ENCODE measurements at regions not wholly inside any gene's neighbourhood (a gene's known extent, or its start where the extent isn't known, plus 50 kb on each side); places are given as distances from the start of the nearest gene placed in this dataset.

DNA sequence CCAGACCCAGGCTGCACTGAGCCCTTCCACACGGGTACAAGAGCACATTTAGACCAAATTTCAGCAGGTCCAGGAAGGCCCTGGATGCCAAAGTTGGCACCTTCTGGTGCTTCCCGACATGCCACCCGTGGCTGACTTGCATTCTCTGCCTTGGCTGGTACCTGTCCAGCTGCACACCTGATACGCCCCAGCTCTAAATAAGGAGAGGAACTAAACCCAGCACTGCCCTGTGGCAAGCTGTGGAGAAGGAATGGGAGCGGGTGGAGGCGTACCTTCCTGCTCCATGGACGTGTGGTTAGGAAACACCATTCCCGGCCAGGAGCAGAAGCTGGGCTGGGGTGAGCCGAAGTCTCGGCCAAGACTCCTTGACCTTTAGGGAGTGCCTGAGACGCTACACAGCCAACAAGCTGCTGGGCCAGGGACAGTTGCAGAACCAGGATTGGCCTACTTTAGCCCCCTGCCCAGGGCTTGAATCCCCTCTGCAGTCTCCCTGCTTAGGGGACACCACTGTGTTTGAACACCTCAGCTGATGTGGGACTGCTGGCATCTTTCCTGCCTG is 86.5 kb upstream of the TAF1B start:
- no peak for DNase-seq

DNA sequence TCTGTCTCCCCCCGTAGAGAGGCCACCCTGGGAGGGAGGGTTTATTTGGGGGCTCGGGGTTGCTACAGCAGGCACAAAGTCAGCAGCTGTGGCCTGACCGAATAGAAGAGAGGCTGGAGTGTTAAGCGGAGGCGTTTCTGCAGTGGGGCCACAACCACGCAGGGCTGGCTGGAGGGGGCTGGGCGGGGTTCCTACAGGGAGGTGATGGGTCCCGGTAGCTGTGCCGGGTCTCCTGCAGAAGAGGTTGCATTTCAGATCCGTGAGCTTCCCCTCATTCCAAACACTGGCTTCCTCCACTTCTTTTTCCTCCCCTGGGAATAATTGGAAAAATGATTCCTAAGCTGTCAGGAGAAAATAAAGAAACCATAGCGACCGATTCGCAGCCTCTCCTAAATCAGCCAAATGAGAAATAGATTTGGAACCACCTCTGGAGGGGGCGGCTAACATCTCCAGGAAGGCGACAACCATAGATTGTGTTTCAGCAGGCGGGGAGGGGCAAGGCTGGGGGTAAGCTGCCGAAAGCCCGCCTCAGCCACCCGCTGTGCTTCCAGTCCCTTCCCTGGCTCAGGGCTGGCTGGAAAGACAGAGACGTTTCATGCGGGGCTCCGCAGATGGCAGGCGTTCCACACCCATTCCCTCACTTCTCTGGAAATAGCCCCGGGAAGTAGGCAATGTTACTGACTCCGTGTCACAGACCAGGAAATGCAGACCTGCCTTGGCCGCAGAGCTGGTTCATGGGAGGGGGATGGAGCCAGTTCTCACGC is 85.6 kb upstream of the TAF1B start:
- peak; percentile 49 for DNase-seq

DNA sequence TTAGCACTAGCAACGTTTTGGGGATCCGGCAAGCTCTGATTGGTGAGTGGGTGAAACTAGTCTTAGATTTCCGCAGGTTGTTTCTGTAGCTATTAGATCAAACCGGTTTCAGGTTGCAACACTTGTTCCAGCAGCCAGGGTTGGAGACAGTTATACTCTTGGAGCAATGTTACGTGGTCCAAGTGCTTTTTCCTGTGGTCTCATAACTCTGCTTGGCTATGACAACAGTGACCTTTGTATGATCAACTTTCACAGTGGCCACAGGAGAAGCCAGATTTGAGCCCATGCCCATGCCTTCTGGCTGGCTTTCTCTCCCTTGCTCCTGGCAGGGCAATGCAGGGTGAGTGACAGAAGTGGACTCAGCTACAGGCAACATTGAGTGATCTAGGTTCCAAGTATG is 84.5 kb upstream of the TAF1B start:
- no peak for DNase-seq

DNA sequence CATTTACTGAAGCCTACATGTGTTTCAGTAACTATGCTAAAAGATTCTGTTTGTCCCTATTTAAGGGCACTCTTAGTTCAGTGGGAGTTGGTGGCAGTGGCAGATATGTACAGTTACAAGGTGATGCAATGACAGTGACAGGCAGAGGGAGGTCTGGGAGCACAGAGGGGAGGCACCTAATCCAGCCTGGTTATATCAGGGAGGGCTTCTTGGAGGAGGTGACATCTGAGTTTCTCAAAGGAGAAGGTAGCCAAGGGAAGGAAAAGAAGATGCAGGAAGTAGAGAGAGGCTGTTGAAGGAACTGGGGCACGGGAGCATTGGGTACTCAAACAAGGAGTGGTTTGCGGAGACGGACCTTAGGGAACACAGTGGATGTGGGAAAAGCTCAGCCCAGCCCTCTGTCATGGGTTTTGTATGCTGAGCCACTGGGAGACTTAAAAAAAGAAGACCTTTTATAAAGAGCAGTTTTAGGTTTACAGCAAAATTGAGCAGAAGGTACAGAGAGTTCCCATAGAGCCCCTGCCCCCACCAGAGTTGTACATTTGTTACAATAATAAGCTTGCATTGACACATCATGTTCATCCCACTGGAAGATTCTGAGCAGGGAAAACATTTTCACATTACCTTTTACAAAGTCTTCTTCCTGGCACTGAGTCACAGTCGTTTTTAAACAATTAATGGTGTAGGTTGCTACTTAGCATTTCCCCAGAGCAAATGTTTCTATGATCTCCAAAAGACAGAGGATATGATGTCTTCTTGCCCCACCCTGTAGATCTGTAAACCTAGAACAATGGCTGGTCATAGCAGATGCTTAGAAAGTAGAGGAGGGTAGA is 83.0 kb upstream of the TAF1B start:
- no peak for DNase-seq

DNA sequence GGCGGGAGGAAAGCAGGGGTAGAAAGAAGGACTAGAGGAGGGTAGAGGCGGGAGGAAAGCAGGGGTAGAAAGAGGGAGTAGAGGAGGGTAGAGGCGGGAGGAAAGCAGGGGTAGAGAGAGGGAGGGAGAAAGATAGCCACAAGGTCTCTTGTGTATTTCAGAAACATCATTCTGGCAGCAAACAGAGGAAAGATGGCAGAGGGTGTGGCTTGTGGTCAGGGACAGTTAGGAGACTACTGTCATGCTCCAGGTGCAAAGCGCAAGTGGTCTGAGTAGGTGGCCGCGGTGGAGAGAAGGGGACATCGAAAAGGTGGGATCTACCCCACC is 82.4 kb upstream of the TAF1B start:
- no peak for DNase-seq

DNA sequence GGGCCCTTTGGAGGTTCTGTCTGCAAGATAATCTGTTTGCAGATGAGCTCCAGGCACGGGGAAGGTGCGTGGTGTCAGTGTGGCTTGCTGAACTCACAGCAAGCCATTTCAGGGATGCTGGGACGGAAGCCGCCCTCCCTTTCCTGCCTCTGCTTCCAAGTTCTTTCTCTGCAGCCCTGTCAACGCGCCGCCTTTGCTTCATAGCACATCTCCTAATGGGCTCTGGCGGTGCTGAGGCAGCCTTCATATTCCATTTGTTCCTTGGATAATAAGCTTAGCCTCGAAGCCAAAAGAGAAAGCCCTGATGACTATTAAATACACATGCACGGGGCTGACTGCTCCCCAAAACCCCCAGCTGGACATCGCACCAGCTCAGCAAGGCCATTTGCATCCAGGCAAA is 81.7 kb upstream of the TAF1B start:
- DNase-seq: no peak

DNA sequence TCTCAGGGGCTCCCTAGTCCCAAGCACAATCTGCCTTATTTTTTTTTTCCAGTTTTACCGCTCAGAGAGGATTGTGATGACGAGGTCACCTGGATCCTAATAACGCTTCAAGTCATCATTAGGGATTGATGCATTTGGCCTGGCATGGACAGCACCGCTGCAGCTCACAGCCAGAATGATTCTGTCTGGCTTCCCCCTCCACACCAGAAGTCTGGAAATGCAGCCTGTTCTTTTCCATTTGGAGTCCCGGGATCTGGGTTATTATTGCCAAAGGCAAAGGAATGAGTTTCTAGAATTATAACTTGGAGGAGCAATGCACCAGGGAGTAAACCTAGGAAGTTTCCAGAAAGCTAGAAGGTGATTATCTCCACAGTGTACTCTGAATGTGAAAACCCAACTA is 81.1 kb upstream of the TAF1B start:
- no peak for DNase-seq

DNA sequence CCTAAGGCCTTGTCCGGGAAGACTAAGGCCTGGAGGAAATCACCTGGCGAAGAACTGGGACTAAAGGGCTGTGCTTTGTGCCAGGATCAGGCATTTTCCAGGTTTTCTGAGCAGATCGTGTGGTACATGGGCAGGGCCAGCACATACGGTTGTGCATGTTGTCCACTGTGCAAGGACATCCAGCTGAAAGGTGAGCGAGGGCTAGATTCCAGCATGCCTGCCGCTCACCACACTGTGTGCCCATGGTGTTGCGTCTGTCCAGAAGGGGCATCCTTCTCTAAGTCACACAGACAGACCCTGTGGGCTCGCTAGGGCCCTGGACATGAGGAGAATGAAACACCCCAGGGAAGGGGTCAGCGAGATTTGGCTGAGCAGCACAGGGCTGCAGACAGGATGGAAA is 80.3 kb upstream of the TAF1B start:
- DNase-seq: no peak

DNA sequence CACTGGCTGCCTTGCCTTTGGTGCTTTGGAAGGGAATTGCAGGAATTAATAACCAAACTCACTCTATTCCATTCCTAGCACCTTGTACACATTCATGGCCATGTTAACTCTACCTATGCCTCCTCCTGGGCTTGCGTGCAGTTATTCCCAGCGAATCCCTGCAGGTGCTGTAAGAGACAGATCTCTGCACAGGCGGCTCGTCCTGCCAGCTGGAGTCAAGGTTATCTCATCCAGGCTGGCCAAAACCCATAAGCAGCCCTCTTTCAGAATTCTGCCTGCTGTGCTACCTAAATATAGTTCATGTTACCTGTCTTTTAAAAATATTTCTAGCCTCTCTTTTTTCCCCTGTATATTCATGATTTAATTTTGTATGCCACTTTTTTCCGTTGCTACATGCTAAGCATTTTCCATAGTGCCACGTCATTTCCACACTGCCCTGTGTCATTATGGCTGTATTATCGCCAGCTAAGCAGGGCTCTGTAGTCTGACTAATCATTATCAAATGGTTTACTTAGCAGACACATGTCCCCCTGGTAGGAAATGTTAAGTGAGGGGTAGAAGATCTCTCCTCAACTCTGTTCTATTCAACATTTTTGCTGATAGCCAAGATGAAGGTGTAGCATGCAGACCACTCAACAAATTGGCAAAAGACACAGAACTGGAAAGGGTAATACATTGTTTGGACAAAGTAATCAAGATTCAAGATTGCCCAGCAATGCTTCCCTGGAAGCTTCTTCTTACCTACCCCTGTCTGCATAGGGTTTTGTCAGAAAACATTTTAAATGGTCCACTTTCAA is 79.7 kb upstream of the TAF1B start:
- peak; percentile 44 for DNase-seq

DNA sequence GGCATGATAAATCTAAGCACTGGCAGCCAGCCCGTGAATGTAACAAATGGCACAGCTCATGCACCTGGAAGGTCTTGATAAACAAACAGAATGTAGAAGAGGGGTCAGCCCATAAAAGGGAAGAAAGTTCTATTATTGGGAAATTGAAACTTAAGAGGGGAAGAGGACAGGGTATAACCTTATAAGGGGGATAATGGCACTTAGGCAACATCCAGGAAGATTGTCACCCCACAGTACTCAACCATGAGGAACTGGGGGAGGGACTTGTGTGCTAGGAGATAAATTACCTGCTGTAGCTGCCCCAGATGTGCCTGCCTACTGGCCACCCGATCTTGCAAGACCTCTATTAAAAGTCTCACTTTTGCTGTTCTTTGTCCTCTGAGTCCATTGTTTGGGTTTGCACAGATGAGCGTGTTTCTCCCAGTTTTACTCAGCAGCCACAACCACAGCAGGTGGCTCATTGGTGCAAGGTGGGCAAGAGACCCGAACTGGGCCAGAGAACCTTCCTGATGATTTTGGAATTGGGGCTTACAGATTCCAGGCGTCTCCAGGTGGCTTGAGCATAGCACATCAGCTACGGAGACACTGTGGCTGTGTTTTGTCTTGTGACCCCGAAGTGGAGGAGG is 79.0 kb upstream of the TAF1B start:
- DNase-seq: no peak

DNA sequence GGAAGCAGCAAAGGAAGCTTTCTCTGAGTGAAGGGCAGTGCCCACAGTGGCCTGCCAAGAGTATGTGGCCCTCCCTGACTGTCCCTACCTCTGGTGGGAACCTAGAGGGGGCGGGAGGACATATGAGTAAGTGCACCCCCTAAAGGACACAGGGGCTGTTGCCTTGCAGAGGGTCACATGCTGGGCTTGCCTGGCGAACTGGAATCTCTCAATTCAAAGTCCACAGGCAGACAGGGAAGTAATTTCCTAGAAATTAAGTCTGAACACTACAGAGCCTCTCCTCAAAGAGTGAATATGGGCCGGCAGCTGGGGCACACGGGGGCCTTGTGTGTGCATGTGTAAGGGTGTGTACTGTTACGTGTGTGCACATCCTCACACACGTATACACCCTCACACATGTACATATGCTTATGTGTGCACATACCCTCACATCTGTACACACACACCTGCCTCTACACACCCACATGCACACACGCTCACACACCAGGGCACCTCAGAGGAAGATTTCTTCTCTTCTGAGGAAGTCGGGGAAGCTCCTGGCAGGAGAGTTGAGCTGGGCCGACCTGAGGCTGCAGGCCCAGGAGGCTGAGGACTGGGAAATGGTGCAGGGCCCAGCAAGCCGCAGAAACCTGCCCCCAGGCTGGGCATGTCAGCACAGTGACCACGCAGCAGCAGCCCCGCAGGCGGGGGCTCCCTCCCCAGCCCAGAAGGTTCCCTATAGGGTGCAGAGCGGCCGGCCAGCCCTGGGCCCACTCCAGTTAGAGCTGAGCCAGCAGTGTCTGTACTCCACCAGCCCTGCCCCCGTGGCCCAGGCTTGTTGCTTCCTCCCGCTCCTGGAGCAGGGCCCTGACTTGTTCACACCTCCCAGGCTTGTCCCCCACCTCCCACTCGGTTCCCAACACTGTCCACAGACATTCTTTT is 77.4 kb upstream of the TAF1B start:
- DNase-seq: no peak

DNA sequence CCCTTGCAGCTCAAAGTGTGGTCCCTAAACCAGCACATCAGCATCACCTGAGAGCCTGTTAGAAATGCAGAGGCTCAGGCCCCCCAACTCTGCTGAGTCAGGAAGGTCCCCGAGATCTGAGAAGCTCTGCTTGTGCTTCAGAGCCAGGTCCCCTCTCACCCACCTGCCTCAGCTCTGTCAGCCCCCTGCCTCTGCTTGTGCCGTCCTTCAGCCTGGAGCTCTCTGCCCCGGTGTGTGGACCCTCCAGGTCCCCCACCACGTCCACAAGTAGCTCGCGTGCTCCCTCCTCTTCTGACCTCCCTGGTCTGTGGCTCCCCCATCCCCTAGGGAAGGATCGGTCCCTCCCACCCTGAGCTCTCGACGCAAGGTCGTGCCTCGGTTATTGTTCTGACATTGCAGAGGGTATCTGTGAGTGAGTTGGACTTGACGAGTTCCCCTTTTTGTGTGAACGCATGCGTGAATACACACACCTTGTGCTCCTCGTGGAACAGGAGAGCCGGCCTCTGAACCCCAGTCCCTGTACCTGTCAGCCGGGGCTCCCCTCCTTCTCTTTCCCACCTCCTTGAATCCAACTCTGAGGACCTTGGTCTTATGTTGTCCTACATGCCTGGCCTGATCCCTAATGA is 75.5 kb upstream of the TAF1B start:
- DNase-seq: no peak

DNA sequence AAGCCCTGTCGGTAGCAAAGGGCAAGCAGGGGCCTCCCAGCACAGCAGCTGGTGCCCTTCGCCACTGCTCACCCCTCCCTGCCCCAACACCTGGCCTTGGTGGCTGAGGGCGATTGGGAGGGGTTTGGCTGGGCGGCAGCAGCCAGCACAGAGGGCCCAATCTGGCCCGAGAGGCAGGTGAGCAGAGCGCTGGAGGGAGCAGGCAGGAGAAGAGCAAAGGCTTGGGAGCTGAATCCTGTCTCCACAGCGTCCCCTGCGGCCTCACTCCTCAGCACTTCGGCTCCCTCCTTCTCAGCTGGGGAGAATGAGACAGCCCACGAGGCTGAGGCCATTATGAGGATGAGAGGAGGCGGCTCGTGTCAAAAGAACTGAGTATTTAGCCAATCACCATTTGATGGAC is 74.9 kb upstream of the TAF1B start:
- DNase-seq: no peak

DNA sequence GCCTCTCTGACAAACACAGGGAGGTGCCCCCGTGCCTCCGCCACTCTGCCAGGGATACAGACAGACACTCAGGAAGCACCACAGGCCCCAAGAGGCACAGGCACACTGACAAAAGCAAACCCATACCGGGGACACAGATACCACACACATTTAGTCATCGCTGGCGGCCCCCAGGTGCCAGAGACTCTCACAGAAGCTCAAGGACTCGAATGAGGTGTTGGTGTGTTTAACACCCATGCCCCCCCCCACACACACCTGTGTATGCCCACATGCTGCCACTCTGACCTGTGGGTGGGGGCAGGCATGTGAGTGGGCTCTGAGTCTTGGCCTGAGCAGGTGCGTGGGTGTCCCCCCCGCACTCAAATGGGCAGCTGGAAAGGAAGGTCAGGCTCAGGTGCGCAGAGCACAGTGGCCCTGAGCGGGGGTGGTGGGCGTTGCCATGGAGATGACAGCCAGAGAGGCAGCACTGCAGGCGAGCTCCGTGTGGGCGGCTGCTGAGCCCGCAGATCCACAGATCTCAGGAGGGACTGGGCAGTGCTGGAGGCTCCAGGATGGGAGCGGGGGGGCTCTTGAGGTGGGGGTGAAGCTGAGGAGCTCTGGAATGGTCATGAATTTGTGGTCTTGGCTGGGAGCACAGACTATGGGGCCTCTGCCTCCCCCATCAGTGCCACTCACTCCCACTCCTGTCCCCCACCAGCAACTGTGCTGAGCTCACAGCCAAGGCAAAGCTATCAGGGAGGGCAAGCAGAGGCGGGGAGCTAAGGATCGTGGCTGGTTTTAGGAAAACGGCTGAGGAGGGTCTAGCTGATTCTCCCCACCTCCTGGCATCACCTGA is 73.9 kb upstream of the TAF1B start:
- no peak for DNase-seq

DNA sequence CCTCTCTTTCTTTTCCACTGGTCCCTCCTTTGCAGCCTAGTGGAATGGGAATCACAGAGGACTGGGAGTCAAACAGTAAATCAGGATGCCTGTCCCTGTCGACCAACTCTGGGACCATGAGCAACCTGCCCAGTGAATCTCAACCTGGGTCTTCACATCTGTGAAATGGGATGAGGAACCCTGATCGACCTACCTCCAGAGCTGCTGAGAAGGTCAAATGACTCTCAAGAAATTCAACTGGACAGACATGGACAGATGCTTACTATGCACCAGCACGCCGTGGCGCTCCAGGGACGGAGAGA is 73.3 kb upstream of the TAF1B start:
- no peak for DNase-seq

DNA sequence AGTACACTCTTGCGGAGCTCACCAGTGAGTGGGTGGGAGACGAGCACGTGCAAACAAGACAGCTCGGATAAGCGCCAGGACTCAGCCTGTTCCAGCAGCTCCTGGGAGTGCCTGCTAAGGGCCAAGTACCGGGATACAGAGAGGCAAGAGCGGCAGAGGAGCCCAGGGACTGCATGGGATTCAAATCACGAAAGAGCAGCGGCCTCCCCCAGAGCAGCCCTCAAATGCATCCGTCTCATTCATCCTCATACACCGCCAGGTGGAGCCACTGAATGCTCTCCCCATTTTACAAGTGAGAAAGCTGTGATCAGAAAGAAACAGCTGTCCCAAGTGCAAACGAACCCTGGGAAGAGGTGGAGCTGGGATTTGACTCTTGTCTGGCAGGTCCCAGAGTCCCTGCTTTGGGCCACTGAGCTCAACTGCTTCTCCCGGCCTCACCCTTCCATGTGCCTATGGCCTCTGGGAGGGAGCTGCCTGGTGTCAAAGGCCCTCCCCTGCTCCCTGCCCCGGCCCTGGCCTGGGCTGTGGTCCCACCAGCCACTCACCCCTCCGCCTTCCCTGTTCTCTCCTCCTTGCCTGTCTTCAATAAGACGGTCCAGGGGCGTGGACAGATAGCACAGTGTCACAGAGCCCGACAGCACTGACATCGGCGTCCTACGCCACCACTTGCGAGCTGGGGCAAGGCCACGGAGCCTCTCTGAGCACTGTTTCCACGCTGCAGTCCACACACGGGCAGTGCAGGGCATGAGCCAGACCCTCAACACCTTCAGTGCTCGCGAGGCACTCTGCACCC is 72.8 kb upstream of the TAF1B start:
- peak; percentile 73 for DNase-seq

DNA sequence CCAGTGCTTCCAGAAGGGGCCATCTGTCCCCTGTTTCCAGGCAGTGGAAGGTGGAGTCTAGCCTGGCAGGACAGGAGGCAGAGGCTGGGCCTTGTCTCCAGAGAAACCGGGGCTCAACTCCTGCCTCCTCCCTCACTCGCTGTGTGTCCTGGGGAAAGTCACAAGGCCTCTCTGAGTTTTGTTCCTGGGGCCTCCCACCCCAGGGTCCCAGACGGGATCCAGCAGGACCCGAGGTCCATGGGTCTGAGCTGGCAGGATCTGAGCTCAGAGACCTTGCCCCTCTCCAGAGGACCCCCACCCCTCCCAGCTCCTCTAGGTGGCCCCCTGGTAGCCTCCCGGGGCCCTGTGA is 72.2 kb upstream of the TAF1B start:
- no peak for DNase-seq

DNA sequence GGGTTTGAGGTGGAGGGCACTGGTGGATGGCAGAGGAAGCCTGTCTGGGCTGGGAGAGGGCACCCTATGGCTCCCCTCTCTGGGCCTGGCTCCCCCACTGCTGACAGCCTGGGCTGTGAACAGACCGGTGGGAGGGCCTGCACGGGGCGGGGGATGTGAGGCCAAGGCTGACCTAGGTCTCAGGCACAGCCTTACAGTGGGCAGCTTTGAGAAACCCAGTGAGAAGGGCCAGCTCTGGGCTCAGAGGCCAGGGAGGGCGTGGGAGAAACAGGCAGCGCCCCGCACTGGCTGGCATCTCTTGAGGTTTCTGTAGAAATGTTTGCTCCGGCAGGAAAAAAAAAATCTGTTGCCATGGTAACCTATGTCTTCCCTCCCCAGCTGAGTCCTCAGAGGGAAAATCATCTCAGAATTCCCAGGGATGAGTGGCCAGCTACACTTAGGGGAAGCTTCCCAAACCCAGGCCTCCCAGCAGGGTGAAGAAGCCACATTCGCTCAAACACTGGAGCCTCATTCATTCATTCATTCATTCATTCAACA is 71.7 kb upstream of the TAF1B start:
- peak; percentile 75 for DNase-seq
